ENCODE measurements at regions not wholly inside any gene's neighbourhood (a gene's known extent, or its start where the extent isn't known, plus 50 kb on each side); places are given as distances from the start of the nearest gene placed in this dataset.

- no peak overlapping the region for H2AFZ ChIP-seq (ENCODE audit: low read depth, low read length, poor library complexity, severe bottlenecking)
- H3K27me3 ChIP-seq (ENCODE audit: insufficient read depth, low read length) = no peaks in the 10 kb centered on the region
- no peaks in the 10 kb centered on the region for H3K36me3 ChIP-seq (ENCODE audit: control insufficient read depth in 1 of 2, insufficient read depth in 2 of 2, low read length in 2 of 2)
- no peak for DNase-seq (ENCODE audit: low read depth, low spot score)
- no peak for ATAC-seq
- H3K4me2 ChIP-seq (ENCODE audit: low read length) = no peak overlapping the region
- H3K9me2 ChIP-seq (ENCODE audit: insufficient read depth) = no peaks in the 10 kb centered on the region
- no peak overlapping the region for H3K9ac ChIP-seq (ENCODE audit: low read length)
- ChIA-PET POLR2A (no interaction called here), CTCF (no interaction called here), RAD21 (ENCODE audit: low non-redundant PET in 1 of 2, low total read pairs in 2 of 2, uncharacterized antibody in 2 of 2, unreplicated experiment in 2 of 2) (no interaction called here)
- no peak overlapping the region for H3K27ac ChIP-seq (ENCODE audit: low read depth, low read length)
- H3K9me3 ChIP-seq (ENCODE audit: control insufficient read depth in 1 of 2, insufficient read depth in 1 of 2, low read depth in 1 of 2, low read length in 2 of 2) = no peaks in the 10 kb centered on the region
- no peaks in the 10 kb centered on the region for H3K79me2 ChIP-seq (ENCODE audit: insufficient read depth, low read length)
- BruUV-seq (replicated peaks) = no TSS peak
- H3K4me1 ChIP-seq (ENCODE audit: control insufficient read depth in 1 of 2, insufficient read depth in 2 of 2, low read length in 2 of 2) = no peaks in the 10 kb centered on the region
- H4K20me1 ChIP-seq (ENCODE audit: insufficient read depth) = no peaks in the 10 kb centered on the region
- intact Hi-C loops (cut with micrococcal nuclease) = no loop called here
- TF ChIP-seq ZFX (IDR thresholded peaks at IDR 0.05) (no peak), ELF1 (IDR thresholded peaks at IDR 0.05; ENCODE audit: borderline replicate concordance, low read depth) (no peak), CBX3 (IDR thresholded peaks at IDR 0.05; ENCODE audit: low read depth) (no peak), REST (IDR thresholded peaks at IDR 0.05; ENCODE audit: low read depth) (no peak)
- no peak overlapping the region for H3K4me3 ChIP-seq (replicated peaks in 1 of 2; ENCODE audit: low read depth in 1 of 2, low read length in 2 of 2)
Observed at GRCh38 chr4:171626554-171626953, 186.7 kb upstream of the GALNTL6 start.

GRCh38 chr4:171622729-171623128 is 190.5 kb upstream of the GALNTL6 start:
- Histone ChIP-seq H3K79me2 (ENCODE audit: insufficient read depth, low read length) (no peaks in the 10 kb centered on the region), H3K4me3 (replicated peaks in 1 of 2; ENCODE audit: low read depth in 1 of 2, low read length in 2 of 2) (no peak overlapping the region), H2AFZ (ENCODE audit: low read depth, low read length, poor library complexity, severe bottlenecking) (no peak overlapping the region), H3K27ac (ENCODE audit: low read depth, low read length) (no peak overlapping the region), H3K27me3 (ENCODE audit: insufficient read depth, low read length) (no peaks in the 10 kb centered on the region), H3K4me2 (ENCODE audit: low read length) (no peak overlapping the region), H3K9me3 (ENCODE audit: control insufficient read depth in 1 of 2, insufficient read depth in 1 of 2, low read depth in 1 of 2, low read length in 2 of 2) (no peaks in the 10 kb centered on the region), H3K4me1 (ENCODE audit: control insufficient read depth in 1 of 2, insufficient read depth in 2 of 2, low read length in 2 of 2) (no peaks in the 10 kb centered on the region), H3K9me2 (ENCODE audit: insufficient read depth) (no peaks in the 10 kb centered on the region), H3K9ac (ENCODE audit: low read length) (no peak overlapping the region), H3K36me3 (ENCODE audit: control insufficient read depth in 1 of 2, insufficient read depth in 2 of 2, low read length in 2 of 2) (no peaks in the 10 kb centered on the region), H4K20me1 (ENCODE audit: insufficient read depth) (no peaks in the 10 kb centered on the region)
- RAD21 ChIA-PET (ENCODE audit: low non-redundant PET in 1 of 2, low total read pairs in 2 of 2, uncharacterized antibody in 2 of 2, unreplicated experiment in 2 of 2) = no interaction called here
- no TSS peak for BruUV-seq (replicated peaks)
- intact Hi-C loops (cut with micrococcal nuclease) = no loop called here
- DNase-seq (ENCODE audit: low read depth, low spot score) = no peak
- ATAC-seq = no peak
- POLR2A ChIA-PET = no interaction called here
- CTCF ChIA-PET = no interaction called here
- TF ChIP-seq RAD21 (IDR thresholded peaks at IDR 0.05; ENCODE audit: low read depth) (no peak), CTCF (IDR thresholded peaks at IDR 0.05 in 2 of 3, conservative IDR thresholded peaks at IDR 0.05 in 1 of 3; ENCODE audit: borderline replicate concordance in 1 of 3, insufficient read depth in 1 of 3, low read depth in 2 of 3, low read length in 2 of 3) (no peak), ELF1 (IDR thresholded peaks at IDR 0.05; ENCODE audit: borderline replicate concordance, low read depth) (no peak), EZH2 (IDR thresholded peaks at IDR 0.05) (no peak), ZBTB33 (IDR thresholded peaks at IDR 0.05; ENCODE audit: extremely low read depth, insufficient replicate concordance, low read length) (no peak), SIN3A (IDR thresholded peaks at IDR 0.05; ENCODE audit: low read depth) (no peak), SP1 (IDR thresholded peaks at IDR 0.05; ENCODE audit: low read depth) (no peak), POLR2A (IDR thresholded peaks at IDR 0.05; ENCODE audit: borderline replicate concordance, extremely low read depth, insufficient read depth, insufficient read length) (no peak), ZNF274 (IDR thresholded peaks at IDR 0.05; ENCODE audit: low read depth, low read length) (no peak), TCF7L2 (IDR thresholded peaks at IDR 0.05; ENCODE audit: borderline replicate concordance, extremely low read depth, insufficient read depth, insufficient read length) (no peak), CEBPB (IDR thresholded peaks at IDR 0.05; ENCODE audit: low read depth) (no peak)
